Mammary epithelial cell (primary cell): ENCODE measurements at regions not wholly inside any gene's neighbourhood (a gene's known extent, or its start where the extent isn't known, plus 50 kb on each side); places are given as distances from the start of the nearest gene placed in this dataset.

ENCODE experiments used
- CTCF ChIP-seq, 2 donors: IDR thresholded peaks in 1 of 2; conservative IDR thresholded peaks in 1 of 2; 2 replicates each; pipeline ENCODE4 v1.5.1; 2011 to 2012; ENCODE audit warnings: inconsistent platforms in 2 of 2, low read length in 2 of 2, mild to moderate bottlenecking in 2 of 2, control low read depth in 1 of 2, low read depth in 1 of 2; ENCODE audit not compliant: insufficient read depth in 1 of 2; ENCODE audit errors: extremely low read depth in 1 of 2
- EZH2 ChIP-seq: IDR thresholded peaks from 2 replicates; pipeline ENCODE4 v1.6.1; 2012; ENCODE audit warnings: low read length, inconsistent platforms, borderline replicate concordance

- TF ChIP-seq CTCF (conservative IDR thresholded peaks at IDR 0.05 in 1 of 2, IDR thresholded peaks at IDR 0.05 in 1 of 2; ENCODE audit: extremely low read depth in 1 of 2, insufficient read depth in 1 of 2, low read depth in 1 of 2, low read length in 2 of 2) (no peak), EZH2 (no peak)
These were observed 746.5 kb upstream of the FOXG1 start for GRCh38 chr14:28020112-28020511.
